AG04449 (cell line): ENCODE measurements at regions not wholly inside any gene's neighbourhood (a gene's known extent, or its start where the extent isn't known, plus 50 kb on each side); places are given as distances from the start of the nearest gene placed in this dataset.
A peak's percentile ranks its signal among the peaks of the same experiment; 100 is the strongest.

Source experiments
- CTCF ChIA-PET: fragments of 350-600 bp; formaldehyde crosslinking; extraction: SDS; loops from one replicate; lab custom pipeline; 2021; ENCODE audit warnings: antibody characterized with exemption; lab: Yijun Ruan, JAX
- POLR2A ChIA-PET: fragments of 400-600, 350-600 bp; formaldehyde crosslinking; extraction: SDS; loops from one replicate; lab custom pipeline; 2020; ENCODE audit warnings: antibody characterized with exemption, inconsistent platforms; lab: Yijun Ruan, JAX
- DNase-seq: peaks from one replicate; pipeline ENCODE4 v3.0.0-alpha.2; 2010; ENCODE audit warnings: low read depth, low spot score
- H3K4me3 ChIP-seq: 2 replicates; pipeline ENCODE4 v1.5.1; 2011; ENCODE audit warnings: low read depth, mild to moderate bottlenecking, control low read depth, low read length
- TF ChIP-seq, protein P1 (sequence below): IDR thresholded peaks from one replicate; pipeline ENCODE4 v1.5.1; 2011; ENCODE audit warnings: mild to moderate bottlenecking, moderate library complexity, low read length, control low read depth, inconsistent platforms; ENCODE audit not compliant: insufficient read depth; ENCODE audit errors: missing control alignments

DNA sequence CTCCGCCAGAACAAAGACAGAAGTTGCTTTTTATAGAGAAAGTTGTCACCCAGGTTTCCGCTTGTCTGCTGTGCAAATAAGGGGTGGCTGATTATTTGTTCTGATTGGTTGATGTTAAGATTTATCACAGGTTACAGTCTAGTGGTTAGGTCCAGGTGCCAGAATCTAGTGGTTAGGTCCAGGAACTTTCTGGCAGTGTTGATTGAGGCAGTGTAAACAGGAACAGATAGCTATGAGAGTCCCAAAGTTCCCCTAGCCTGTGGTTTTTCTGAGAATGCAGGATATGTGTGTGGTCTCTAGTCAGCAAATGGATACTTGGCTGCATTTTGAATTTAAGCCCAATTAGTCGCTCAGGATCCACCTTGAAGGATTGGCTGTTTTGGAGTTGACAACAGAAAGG, 148.0 kb downstream of the TMEM200A start:
- DNase-seq = peak; percentile 41
- no peak overlapping the region for H3K4me3 ChIP-seq
- ChIA-PET CTCF (interaction anchor here (1.1 kb wide), 1 partner anchor 12 kb away, joined by 3 read pairs; no protein-coding TSS in a partner anchor), POLR2A (no interaction called here)
- TF ChIP-seq, protein P1, sequence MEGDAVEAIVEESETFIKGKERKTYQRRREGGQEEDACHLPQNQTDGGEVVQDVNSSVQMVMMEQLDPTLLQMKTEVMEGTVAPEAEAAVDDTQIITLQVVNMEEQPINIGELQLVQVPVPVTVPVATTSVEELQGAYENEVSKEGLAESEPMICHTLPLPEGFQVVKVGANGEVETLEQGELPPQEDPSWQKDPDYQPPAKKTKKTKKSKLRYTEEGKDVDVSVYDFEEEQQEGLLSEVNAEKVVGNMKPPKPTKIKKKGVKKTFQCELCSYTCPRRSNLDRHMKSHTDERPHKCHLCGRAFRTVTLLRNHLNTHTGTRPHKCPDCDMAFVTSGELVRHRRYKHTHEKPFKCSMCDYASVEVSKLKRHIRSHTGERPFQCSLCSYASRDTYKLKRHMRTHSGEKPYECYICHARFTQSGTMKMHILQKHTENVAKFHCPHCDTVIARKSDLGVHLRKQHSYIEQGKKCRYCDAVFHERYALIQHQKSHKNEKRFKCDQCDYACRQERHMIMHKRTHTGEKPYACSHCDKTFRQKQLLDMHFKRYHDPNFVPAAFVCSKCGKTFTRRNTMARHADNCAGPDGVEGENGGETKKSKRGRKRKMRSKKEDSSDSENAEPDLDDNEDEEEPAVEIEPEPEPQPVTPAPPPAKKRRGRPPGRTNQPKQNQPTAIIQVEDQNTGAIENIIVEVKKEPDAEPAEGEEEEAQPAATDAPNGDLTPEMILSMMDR = no peak

DNA sequence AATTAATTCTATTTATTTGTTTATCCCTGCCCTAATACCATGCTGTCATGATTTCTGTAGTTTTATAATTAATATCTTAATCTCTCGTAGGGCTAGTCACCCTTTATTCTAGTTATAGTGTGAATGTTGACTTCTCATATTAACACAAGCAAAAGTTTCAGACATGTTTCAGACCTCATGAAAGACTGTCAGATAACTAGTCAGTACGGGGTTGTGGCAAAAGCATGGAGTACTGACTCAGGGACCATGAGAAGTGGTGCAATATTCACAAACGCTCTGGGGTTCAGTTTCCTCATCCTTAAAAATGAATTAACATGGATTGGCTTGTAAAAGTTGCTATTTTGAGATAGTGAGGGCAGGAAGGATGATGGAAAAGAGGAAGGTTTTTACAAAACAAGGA, 148.9 kb downstream of the TMEM200A start:
- no peak for DNase-seq
- no peak overlapping the region for H3K4me3 ChIP-seq
- ChIA-PET POLR2A (no interaction called here), CTCF (no interaction called here)
- TF ChIP-seq, protein P1 = no peak

DNA sequence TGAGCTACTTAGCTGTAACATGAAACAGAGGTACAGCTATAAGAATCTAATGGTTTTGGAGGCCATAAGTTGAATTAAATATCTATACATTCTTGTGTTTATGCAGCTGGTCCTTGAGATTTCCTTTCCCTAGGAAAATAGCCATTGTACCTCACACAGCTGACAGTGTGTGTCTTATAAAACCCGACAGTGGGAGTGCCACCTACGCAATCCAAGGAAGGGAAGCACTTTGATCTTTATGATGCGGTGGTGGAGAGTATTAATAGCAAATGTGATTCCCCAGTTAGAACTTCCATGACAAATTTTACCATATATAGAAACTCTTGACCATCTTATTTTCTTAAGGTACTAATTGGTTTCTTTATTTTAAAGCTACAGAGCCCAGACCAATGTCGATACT, 149.5 kb downstream of the TMEM200A start:
- ChIA-PET CTCF (no interaction called here), POLR2A (no interaction called here)
- TF ChIP-seq, protein P1 = no peak
- H3K4me3 ChIP-seq = no peak overlapping the region
- DNase-seq = no peak

DNA sequence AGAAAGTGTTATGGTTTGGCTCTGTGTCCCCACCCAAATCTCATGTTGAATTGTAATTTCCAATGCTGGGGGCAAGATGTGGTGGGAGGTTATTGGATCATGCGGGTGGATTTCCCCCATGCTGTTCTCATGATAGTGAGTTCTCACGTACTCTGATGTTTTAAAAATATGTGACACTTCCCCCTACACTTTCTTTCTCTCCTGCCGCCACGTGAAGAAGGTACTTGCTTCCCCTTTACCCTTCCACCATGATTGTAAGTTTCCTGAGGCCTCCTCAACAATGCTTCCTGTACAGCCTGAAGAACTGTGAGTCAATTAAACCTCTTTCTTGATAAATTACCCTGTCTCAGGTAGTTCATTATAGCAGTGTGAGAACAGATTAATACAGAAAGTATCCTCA, 150.8 kb downstream of the TMEM200A start:
- POLR2A ChIA-PET = no interaction called here
- no peak overlapping the region for H3K4me3 ChIP-seq
- no peak for DNase-seq
- CTCF ChIA-PET = no interaction called here
- TF ChIP-seq, protein P1 = no peak

DNA sequence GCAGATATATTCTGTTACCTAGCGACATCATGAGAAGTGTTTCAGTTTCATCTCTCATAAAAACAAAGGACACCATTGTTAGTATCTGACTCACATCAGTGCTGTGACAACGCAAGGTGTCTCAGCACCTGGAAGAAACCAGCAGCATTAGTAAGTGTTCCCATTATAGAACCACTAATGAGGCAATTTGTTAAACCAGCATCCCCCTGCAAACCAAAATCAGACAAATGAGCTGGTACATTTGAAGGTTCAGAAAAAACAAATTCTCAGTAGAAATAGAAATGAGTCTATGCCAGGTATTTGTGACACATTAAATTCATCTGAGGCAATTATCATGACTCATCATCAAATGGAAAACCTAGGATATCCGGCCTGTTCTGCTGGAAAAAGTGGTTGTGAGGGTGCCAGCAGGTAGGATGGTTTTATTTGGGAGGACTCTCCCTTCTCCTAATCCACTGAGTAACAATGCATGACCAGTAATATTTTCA, 151.7 kb downstream of the TMEM200A start:
- no peak for DNase-seq
- POLR2A ChIA-PET = no interaction called here
- no peak overlapping the region for H3K4me3 ChIP-seq
- CTCF ChIA-PET = interaction anchor here (0.9 kb wide), 1 partner anchor 11 kb away, joined by 4 read pairs; no protein-coding TSS in a partner anchor
- TF ChIP-seq, protein P1 = no peak

DNA sequence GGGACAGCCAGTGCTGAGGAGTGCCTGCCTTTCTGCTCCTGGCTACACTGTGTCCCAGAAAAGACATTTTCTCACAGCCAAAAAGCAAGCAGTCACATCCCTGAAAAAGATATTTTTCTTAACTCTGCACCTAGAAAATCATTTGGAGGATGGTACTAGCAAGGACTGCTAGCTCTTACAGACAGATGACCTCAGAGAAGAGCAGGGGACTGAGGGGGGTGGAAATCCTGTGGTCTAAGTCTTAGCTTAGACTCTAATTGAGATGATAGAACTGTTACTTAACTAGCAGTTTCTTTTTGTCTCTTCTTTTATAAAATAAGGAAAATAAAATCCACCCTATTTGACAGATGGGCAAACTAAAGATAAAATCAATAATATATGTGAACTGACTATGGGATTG, 152.8 kb downstream of the TMEM200A start:
- POLR2A ChIA-PET = no interaction called here
- no peak for DNase-seq
- CTCF ChIA-PET = interaction anchor here (0.9 kb wide), 1 partner anchor 12 kb away, joined by 4 read pairs; no protein-coding TSS in a partner anchor
- TF ChIP-seq, protein P1 = no peak
- H3K4me3 ChIP-seq = no peak overlapping the region
